GM12892 (cell line): ENCODE measurements at regions not wholly inside any gene's neighbourhood (a gene's known extent, or its start where the extent isn't known, plus 50 kb on each side); places are given as distances from the start of the nearest gene placed in this dataset.

ENCODE experiments used
- POLR2A ChIP-seq: IDR thresholded peaks from 2 replicates; pipeline ENCODE4 v1.6.1; 2011; ENCODE audit warnings: low read depth, low read length, control low read depth
- POLR2AphosphoS5 ChIP-seq: IDR thresholded peaks from 2 replicates; pipeline ENCODE4 v1.6.1; 2011; ENCODE audit warnings: low read depth, low read length, control low read depth

DNA sequence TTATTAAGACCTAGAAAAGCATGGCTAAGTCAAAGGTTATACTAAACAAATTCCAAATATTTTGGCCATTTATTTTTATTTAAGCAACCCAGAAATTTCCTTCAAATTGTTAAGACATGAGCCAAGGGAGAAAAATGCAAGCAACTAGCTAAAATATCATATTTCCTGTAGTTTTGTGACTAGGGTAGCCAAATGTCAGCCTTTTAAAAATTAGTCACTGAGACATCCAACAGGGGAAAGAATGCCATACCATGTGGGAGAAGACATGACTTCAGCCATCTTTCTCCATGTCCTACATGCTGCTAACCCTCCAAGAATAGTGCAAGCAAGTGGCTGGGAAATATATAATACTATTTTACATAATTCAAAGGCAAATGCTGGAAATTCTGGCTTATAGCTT lies 197.9 kb downstream of the DSEL start:
- TF ChIP-seq POLR2A, result no peak
- TF ChIP-seq POLR2AphosphoS5, result no peak
